K562 (cell line): ENCODE measurements at regions not wholly inside any gene's neighbourhood (a gene's known extent, or its start where the extent isn't known, plus 50 kb on each side); places are given as distances from the start of the nearest gene placed in this dataset.

ENCODE experiments used
- ATAC-seq: fragments of 200-7000 bp; cut with Tn5 transposase; 3 replicates; pipeline ENCODE4 v1.9.1; 2020; ENCODE audit warnings: moderate library complexity
- BruUV-seq: library from RNA; stranded (reverse); fragments of 400-500 nt; replicated peaks from 2 replicates; lab custom pipeline; 2021; lab: Mats Ljungman, UMichigan
- CTCF ChIA-PET: fragments of 300-600 bp; formaldehyde crosslinking; extraction: SDS; loops from one replicate; lab custom pipeline; 2021; ENCODE audit warnings: low intra/inter-chr PET ratio; lab: Yijun Ruan, JAX
- POLR2A ChIA-PET: fragments of 300-600, 350-650 bp; sonication (Branson Sonifier 250); formaldehyde crosslinking; extraction: SDS; loops from one replicate; lab custom pipeline; 2021; ENCODE audit warnings: antibody characterized with exemption, inconsistent platforms; lab: Yijun Ruan, JAX
- DNase-seq, 4 experiments: peaks; one replicate each; pipeline versions ENCODE4 v3.0.0 to v3.0.0-alpha.2; 2011 to 2018; ENCODE audit warnings: low spot score in 3 of 4, mixed read lengths in 3 of 4; ENCODE audit errors: extremely low read depth in 1 of 4
- FAIRE-seq: peaks from 2 replicates; lab custom pipeline; 2011; peaks lifted over from hg19 to GRCh38; lab: Jason Lieb, UNC
- H2AFZ ChIP-seq: 2 replicates; pipeline ENCODE4 v1.6.0; 2011; ENCODE audit warnings: low read depth, low read length, control low read depth, inconsistent platforms
- H3K27ac ChIP-seq: fragments of 200-600 bp; 3 replicates; pipeline ENCODE4 v1.8.0; 2011; ENCODE audit warnings: low read depth, mild to moderate bottlenecking, control low read depth, inconsistent platforms, low read length, moderate library complexity, mixed read lengths; ENCODE audit errors: extremely low read depth
- H3K27me3 ChIP-seq, 2 experiments: fragments of 300-600 bp in 1 of 2; 2 replicates in 1 of 2; 3 replicates in 1 of 2; pipeline versions ENCODE4 v1.6.0 to v1.8.0; 2011; ENCODE audit warnings: inconsistent platforms in 2 of 2, low read length in 2 of 2, mild to moderate bottlenecking in 1 of 2, mixed read lengths in 1 of 2, moderate library complexity in 1 of 2; ENCODE audit not compliant: control insufficient read depth in 2 of 2, insufficient read depth in 2 of 2
- H3K36me3 ChIP-seq: fragments of 300-600 bp; 3 replicates; pipeline ENCODE4 v1.8.0; 2011; ENCODE audit warnings: mild to moderate bottlenecking, low read length, inconsistent platforms; ENCODE audit not compliant: control insufficient read depth, insufficient read depth
- H3K4me1 ChIP-seq, 2 experiments: fragments of 200-600 bp in 1 of 2; replicated peaks in 1 of 2; 2 replicates in 1 of 2; 3 replicates in 1 of 2; pipeline versions ENCODE4 v1.5.1 to v1.8.0; 2011; ENCODE audit warnings: inconsistent platforms in 2 of 2, low read length in 2 of 2, mild to moderate bottlenecking in 1 of 2, mixed read lengths in 1 of 2, moderate library complexity in 1 of 2; ENCODE audit not compliant: control insufficient read depth in 2 of 2, insufficient read depth in 2 of 2
- H3K4me2 ChIP-seq: 2 replicates; pipeline ENCODE4 v1.6.1; 2011; ENCODE audit warnings: low read length, control low read depth, inconsistent platforms, mixed read lengths; ENCODE audit not compliant: insufficient read depth
- H3K4me3 ChIP-seq: fragments of 200-600 bp; sonication (generic), shearing (Covaris generic); 2 replicates; pipeline ENCODE4 v1.5.1; 2016; ENCODE audit warnings: control low read depth, inconsistent platforms
- H3K79me2 ChIP-seq: fragments of 200-600 bp; 3 replicates; pipeline ENCODE4 v1.8.0; 2011; ENCODE audit warnings: low read length, inconsistent platforms; ENCODE audit not compliant: control insufficient read depth, insufficient read depth
- H3K9ac ChIP-seq, 2 experiments: 2 replicates each; pipeline versions ENCODE4 v1.6.0 to v1.6.1; 2011; ENCODE audit warnings: low read depth in 2 of 2, low read length in 2 of 2, control low read depth in 1 of 2, inconsistent platforms in 1 of 2, mild to moderate bottlenecking in 1 of 2, mixed read lengths in 1 of 2; ENCODE audit not compliant: insufficient read depth in 1 of 2
- H3K9me1 ChIP-seq: one replicate; pipeline ENCODE4 v1.6.0; 2011; ENCODE audit warnings: inconsistent platforms, mild to moderate bottlenecking, low read length, moderate library complexity; ENCODE audit not compliant: control insufficient read depth, insufficient read depth
- H3K9me3 ChIP-seq: replicated peaks from 2 replicates; pipeline ENCODE4 v1.5.1; 2011; ENCODE audit warnings: low read depth, low read length, inconsistent platforms; ENCODE audit not compliant: control insufficient read depth, insufficient read depth
- H4K20me1 ChIP-seq: replicated peaks from 2 replicates; pipeline ENCODE4 v1.6.1; 2011; ENCODE audit warnings: low read length, inconsistent platforms, mixed read lengths; ENCODE audit not compliant: control insufficient read depth, insufficient read depth
- BMI1 ChIP-seq: fragments of 150-350 bp; IDR thresholded peaks from 2 replicates; pipeline ENCODE4 v1.6.1; 2014; ENCODE audit warnings: low read length
- CBFA2T3 ChIP-seq: fragments of 450-650 bp; IDR thresholded peaks from 2 replicates; pipeline ENCODE4 v1.6.1; 2017
- CBX3 ChIP-seq, 2 experiments: IDR thresholded peaks; 1 replicate in 1 of 2; 2 replicates in 1 of 2; pipeline ENCODE4 v1.6.1; 2012; ENCODE audit warnings: inconsistent platforms in 2 of 2, low read length in 2 of 2, borderline replicate concordance in 1 of 2, control low read depth in 1 of 2
- CBX8 ChIP-seq: fragments of 200-600 bp; sonication (generic); IDR thresholded peaks from 2 replicates; pipeline ENCODE4 v1.6.1; 2012; ENCODE audit warnings: borderline replicate concordance, mixed run types, low read depth, mild to moderate bottlenecking, moderate library complexity, mixed read lengths, low read length, control low read depth, inconsistent platforms; ENCODE audit not compliant: poor library complexity, severe bottlenecking; ENCODE audit errors: extremely low read depth
- COPS2 ChIP-seq: fragments of 450-650 bp; conservative IDR thresholded peaks from 2 replicates; pipeline ENCODE4 v1.6.1; 2016; ENCODE audit warnings: mild to moderate bottlenecking, moderate library complexity
- EGR1 ChIP-seq: fragments of 450-650 bp; conservative IDR thresholded peaks from 2 replicates; pipeline ENCODE4 v1.6.1; 2017; ENCODE audit warnings: mild to moderate bottlenecking
- GATAD2A ChIP-seq: fragments of 450-650 bp; IDR thresholded peaks from 2 replicates; pipeline ENCODE4 v1.6.1; 2017
- MAFF ChIP-seq: IDR thresholded peaks from 2 replicates; pipeline ENCODE4 v1.6.1; 2012; ENCODE audit warnings: low read length, improper control_type of control experiment
- RBM14 ChIP-seq: fragments of 200-400 bp; formaldehyde crosslinking; IDR thresholded peaks from 2 replicates; pipeline ENCODE4 v1.6.1; 2018; ENCODE audit warnings: low read depth, mild to moderate bottlenecking, low read length, moderate library complexity, borderline replicate concordance; ENCODE audit not compliant: insufficient read depth
- SAP30 ChIP-seq: fragments of 200-600 bp; sonication (generic); IDR thresholded peaks from 2 replicates; pipeline ENCODE4 v1.6.1; 2012; ENCODE audit warnings: borderline replicate concordance, low read depth, mild to moderate bottlenecking, moderate library complexity, low read length, control low read depth, inconsistent platforms; ENCODE audit not compliant: insufficient read depth, poor library complexity, severe bottlenecking
- SRF ChIP-seq, 2 experiments: fragments of 250-450, 450-650 bp in 1 of 2; sonication (Bioruptor Pico) in 1 of 2; sonication (generic) in 1 of 2; formaldehyde crosslinking; IDR thresholded peaks; 2 replicates each; pipeline versions ENCODE4 v1.5.0 to v1.5.1; 2020 to 2022; ENCODE audit warnings: mild to moderate bottlenecking in 1 of 2, missing genetic modification reagents in 1 of 2
- ZFX ChIP-seq: sonication (generic); formaldehyde crosslinking; IDR thresholded peaks from 2 replicates; pipeline ENCODE4 v1.8.0; 2022; ENCODE audit warnings: mild to moderate bottlenecking, missing genetic modification reagents, moderate library complexity
- ZNF766 ChIP-seq: fragments of 200-800 bp; sonication (Bioruptor generic); conservative IDR thresholded peaks from 2 replicates; pipeline ENCODE4 v1.6.1; 2016; ENCODE audit warnings: missing genetic modification characterization, missing compliant biosample characterization
- ZNF785 ChIP-seq: fragments of 250-450 bp; sonication (Bioruptor Pico); IDR thresholded peaks from 2 replicates; pipeline ENCODE4 v1.4.0; 2020; ENCODE audit warnings: mild to moderate bottlenecking
- in situ Hi-C: fragments of 300-500 bp; cut with MboI; formaldehyde crosslinking; loops from 4 replicates; pipeline ENCODE4 v1.15.0; 2018; ENCODE audit warnings: inconsistent platforms, mixed read lengths
- intact Hi-C: fragments of 100-400 bp; cut with micrococcal nuclease; formaldehyde crosslinking; loops from 2 replicates; pipeline ENCODE4 v1.14.2; 2022

DNA sequence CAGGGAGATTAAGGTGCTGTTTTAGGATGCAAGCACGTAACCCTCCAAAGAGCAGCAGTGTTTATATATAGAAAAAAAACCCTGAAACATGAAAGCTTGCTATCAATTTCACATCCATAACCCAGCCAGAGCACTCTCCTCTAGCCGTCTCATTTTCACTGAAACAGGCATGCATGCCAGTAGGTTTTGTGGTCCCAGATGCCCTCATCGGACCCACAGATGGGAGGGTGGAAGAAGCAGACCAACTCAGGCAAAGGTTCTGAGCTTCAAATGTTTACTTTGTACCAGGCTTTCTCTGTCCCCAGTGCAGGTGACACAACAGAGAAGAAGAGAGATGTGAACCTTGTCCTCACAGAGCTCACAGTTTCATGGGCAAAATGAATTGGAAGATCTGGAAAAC, 127.4 kb upstream of the ATP10B start (continued):
- TF ChIP-seq ZNF766 (CRISPR knock-in tag): no peak
- TF ChIP-seq RBM14: no peak
- TF ChIP-seq ZNF785: no peak

DNA sequence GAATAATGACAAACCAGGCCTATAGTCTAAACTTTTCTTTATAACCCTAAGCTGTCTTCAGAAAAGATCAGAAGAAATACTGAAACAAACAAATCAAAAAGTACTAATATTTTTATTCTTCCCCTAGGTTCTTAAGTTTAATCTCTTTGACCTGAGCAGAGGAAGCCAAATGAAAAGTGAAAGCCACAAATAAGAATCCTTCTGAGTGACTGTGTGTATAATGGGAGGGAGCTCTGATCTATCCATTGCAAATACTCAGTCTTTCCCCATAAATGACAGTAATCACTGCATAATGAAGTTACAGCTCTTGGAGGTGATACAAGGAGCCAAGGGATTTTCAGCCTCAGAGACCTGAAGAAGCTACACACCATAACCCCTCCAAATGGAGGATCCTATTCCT, 126.9 kb upstream of the ATP10B start:
- no peak overlapping the region for H3K9ac ChIP-seq
- TF ChIP-seq GATAD2A (no peak), EGR1 (no peak), CBFA2T3 (no peak), COPS2 (no peak), SRF (CRISPR knock-in tag; IDR thresholded peaks at IDR 0.05) (no peak), MAFF (no peak), CBX8 (no peak), BMI1 (no peak), ZFX (no peak), SAP30 (no peak), CBX3 (IDR thresholded peaks at IDR 0.05; ENCODE audit: borderline replicate concordance in 1 of 2, low read length in 2 of 2) (no peak)
- CTCF ChIA-PET: no interaction called here
- no peaks in the 10 kb centered on the region for H3K27me3 ChIP-seq
- intact Hi-C loops: no loop called here
- BruUV-seq: no TSS peak
- H3K27ac ChIP-seq: no peak overlapping the region
- no peaks in the 10 kb centered on the region for H3K4me1 ChIP-seq
- ATAC-seq (no peak), FAIRE-seq (no peak), DNase-seq (no peak)
- POLR2A ChIA-PET: interaction anchor here (0.6 kb wide), 1 partner anchor 142 kb away, joined by 3 read pairs; no protein-coding TSS in a partner anchor
- H4K20me1 ChIP-seq: no peaks in the 10 kb centered on the region
- H3K4me2 ChIP-seq: no peak overlapping the region
- in situ Hi-C loops: no loop called here
- H3K4me3 ChIP-seq: no peak overlapping the region
- no peaks in the 10 kb centered on the region for H3K9me3 ChIP-seq
- no peaks in the 10 kb centered on the region for H3K9me1 ChIP-seq
- H2AFZ ChIP-seq: no peak overlapping the region
- no peaks in the 10 kb centered on the region for H3K36me3 ChIP-seq
- no peaks in the 10 kb centered on the region for H3K79me2 ChIP-seq
